T-helper 1 cell treated with Interleukin-12 subunit alpha and Interleukin-12 subunit beta and Interleukin-4 antibody, amounts not matched to agents 30 μg/mL and 1 μg/mL, for 36 hours (primary cell): ENCODE measurements at regions not wholly inside any gene's neighbourhood (a gene's known extent, or its start where the extent isn't known, plus 50 kb on each side); places are given as distances from the start of the nearest gene placed in this dataset.

Experiments
- H3K27ac Mint-ChIP-seq: one replicate; pipeline ENCODE4 v1.8.0; 2021; ENCODE audit warnings: mild to moderate bottlenecking, mixed read lengths
- H3K27me3 Mint-ChIP-seq: one replicate; pipeline ENCODE4 v1.8.0; 2021; ENCODE audit warnings: low read depth, mixed read lengths
- H3K36me3 Mint-ChIP-seq: one replicate; pipeline ENCODE4 v1.8.0; 2021; ENCODE audit warnings: low read depth, mixed read lengths
- H3K4me1 Mint-ChIP-seq: one replicate; pipeline ENCODE4 v1.8.0; 2021; ENCODE audit warnings: low read depth, mixed read lengths
- H3K4me3 Mint-ChIP-seq: one replicate; pipeline ENCODE4 v1.8.0; 2021; ENCODE audit warnings: mild to moderate bottlenecking, moderate library complexity, mixed read lengths
- H3K9me3 Mint-ChIP-seq: one replicate; pipeline ENCODE4 v1.8.0; 2021; ENCODE audit warnings: mixed read lengths

DNA sequence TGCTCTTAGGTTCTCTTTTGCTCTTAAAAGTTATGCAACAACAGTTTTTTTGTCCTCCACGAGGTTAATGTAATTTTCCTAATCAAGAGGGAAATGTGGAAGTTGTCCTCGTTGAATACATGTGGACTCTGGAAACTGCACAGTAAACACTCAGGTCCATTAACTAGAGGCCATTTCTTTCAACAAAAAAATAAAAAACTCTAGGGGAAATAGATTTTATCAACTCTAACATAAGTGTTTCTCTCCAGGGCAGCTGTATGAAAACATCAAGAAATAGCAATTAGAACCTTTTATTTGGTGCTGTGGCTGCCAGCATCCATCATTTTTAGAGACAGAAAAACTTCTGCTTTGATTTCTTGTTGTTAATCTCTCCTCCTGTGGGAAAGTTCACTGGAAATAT is 288.6 kb downstream of the ICE1 start:
- H3K27ac Mint-ChIP-seq = no peak overlapping the region

DNA sequence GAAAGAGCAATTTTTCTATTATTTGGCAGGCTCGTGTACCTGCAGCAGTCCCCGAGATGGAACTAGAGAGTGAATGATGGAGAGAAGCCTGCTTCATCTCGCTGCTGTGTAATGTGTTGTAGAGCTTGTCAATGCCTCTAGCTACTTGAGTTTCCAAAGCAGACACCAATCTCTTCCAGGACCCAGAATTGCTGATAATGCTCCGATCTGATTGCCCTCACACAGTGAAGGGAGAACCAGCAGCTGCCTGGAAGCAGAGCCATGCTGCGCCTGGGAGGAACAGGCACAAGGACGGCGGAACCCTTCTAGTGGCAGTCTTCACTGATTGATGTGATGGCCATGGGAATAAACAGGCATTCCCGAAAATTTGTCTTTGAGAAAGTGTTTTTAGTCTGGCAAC is 288.0 kb downstream of the ICE1 start:
- Mint-ChIP-seq H3K27ac (no peak overlapping the region), H3K4me3 (no peak overlapping the region), H3K36me3 (no peaks in the 10 kb centered on the region), H3K4me1 (no peaks in the 10 kb centered on the region), H3K27me3 (peaks cover 5% of the 10 kb centered on the region), H3K9me3 (no peaks in the 10 kb centered on the region)

More for the DNA sequence above, 288.6 kb downstream of the ICE1 start:
- no peaks in the 10 kb centered on the region for H3K9me3 Mint-ChIP-seq
- no peaks in the 10 kb centered on the region for H3K4me1 Mint-ChIP-seq
- no peak overlapping the region for H3K4me3 Mint-ChIP-seq
- H3K36me3 Mint-ChIP-seq = no peaks in the 10 kb centered on the region
- peaks cover 5% of the 10 kb centered on the region for H3K27me3 Mint-ChIP-seq

- H3K4me3 Mint-ChIP-seq = no peak overlapping the region
- H3K27ac Mint-ChIP-seq = no peak overlapping the region
- H3K36me3 Mint-ChIP-seq = no peaks in the 10 kb centered on the region
- no peaks in the 10 kb centered on the region for H3K4me1 Mint-ChIP-seq
- H3K27me3 Mint-ChIP-seq = peaks cover 8% of the 10 kb centered on the region
- no peaks in the 10 kb centered on the region for H3K9me3 Mint-ChIP-seq
These were observed 286.0 kb downstream of the ICE1 start for GRCh38 chr5:5708367-5708919.

DNA sequence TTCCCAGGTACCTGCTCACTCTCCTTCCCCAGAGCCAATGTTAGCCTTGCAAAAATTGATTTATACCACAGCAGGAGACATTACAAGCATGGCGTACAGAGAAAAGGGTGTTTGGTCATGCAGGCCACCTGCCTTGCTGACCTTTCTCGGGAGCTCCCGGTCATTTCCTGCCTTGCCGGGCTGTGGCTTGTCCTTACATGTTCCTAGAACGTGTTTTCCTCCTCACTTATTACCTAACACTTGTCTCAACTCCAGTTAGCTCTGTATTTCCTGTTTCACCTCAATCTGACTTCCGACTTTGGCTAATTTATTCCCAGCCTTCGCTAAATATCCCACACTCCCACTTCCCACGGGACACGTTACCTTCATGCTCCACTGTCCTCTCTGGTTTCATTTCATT is 282.5 kb downstream of the ICE1 start:
- peaks cover 3% of the 10 kb centered on the region for H3K27me3 Mint-ChIP-seq
- no peak overlapping the region for H3K4me3 Mint-ChIP-seq
- H3K9me3 Mint-ChIP-seq = no peaks in the 10 kb centered on the region
- H3K36me3 Mint-ChIP-seq = no peaks in the 10 kb centered on the region
- no peaks in the 10 kb centered on the region for H3K4me1 Mint-ChIP-seq
- no peak overlapping the region for H3K27ac Mint-ChIP-seq

- Mint-ChIP-seq H3K4me1 (no peaks in the 10 kb centered on the region), H3K27me3 (peaks cover 3% of the 10 kb centered on the region), H3K4me3 (no peak overlapping the region), H3K9me3 (no peaks in the 10 kb centered on the region), H3K36me3 (no peaks in the 10 kb centered on the region), H3K27ac (no peak overlapping the region)
These were observed 281.9 kb downstream of the ICE1 start for GRCh38 chr5:5704352-5704751.

GRCh38 chr5:5702934-5703333 is 280.5 kb downstream of the ICE1 start:
- H3K27me3 Mint-ChIP-seq = peaks cover 3% of the 10 kb centered on the region
- no peak overlapping the region for H3K27ac Mint-ChIP-seq
- no peaks in the 10 kb centered on the region for H3K9me3 Mint-ChIP-seq
- H3K4me1 Mint-ChIP-seq = no peaks in the 10 kb centered on the region
- H3K36me3 Mint-ChIP-seq = no peaks in the 10 kb centered on the region
- H3K4me3 Mint-ChIP-seq = no peak overlapping the region

GRCh38 chr5:5700549-5700948 is 278.1 kb downstream of the ICE1 start:
- Mint-ChIP-seq H3K4me3 (no peak overlapping the region), H3K27me3 (peaks cover 3% of the 10 kb centered on the region), H3K36me3 (no peaks in the 10 kb centered on the region), H3K4me1 (no peaks in the 10 kb centered on the region), H3K27ac (no peak overlapping the region), H3K9me3 (no peaks in the 10 kb centered on the region)

- H3K9me3 Mint-ChIP-seq = no peaks in the 10 kb centered on the region
- H3K27ac Mint-ChIP-seq = no peak overlapping the region
- no peaks in the 10 kb centered on the region for H3K27me3 Mint-ChIP-seq
- no peaks in the 10 kb centered on the region for H3K36me3 Mint-ChIP-seq
- H3K4me3 Mint-ChIP-seq = no peak overlapping the region
- H3K4me1 Mint-ChIP-seq = no peaks in the 10 kb centered on the region
These were observed 276.6 kb downstream of the ICE1 start for GRCh38 chr5:5699062-5699461.

DNA sequence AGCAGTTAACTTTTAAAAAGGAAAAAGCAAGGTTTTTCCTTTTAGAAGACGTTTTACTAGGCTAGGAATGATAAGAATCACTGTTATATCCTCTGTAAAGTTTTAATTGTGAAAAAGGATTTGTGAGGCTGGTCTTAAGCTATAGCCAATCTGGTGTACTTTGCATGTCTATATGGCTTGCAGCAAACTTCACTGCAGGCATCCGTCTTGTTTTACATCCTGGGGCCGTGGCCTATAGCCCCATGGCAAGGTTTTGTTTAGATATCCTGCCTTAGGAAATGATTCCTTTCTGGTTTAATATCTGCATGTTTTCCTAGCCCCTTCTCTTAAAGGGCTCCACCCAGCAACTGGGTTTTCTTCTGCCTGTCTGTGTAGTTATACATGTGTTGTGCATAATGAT is 272.8 kb downstream of the ICE1 start:
- H3K36me3 Mint-ChIP-seq = no peaks in the 10 kb centered on the region
- H3K4me3 Mint-ChIP-seq = no peak overlapping the region
- no peaks in the 10 kb centered on the region for H3K27me3 Mint-ChIP-seq
- H3K9me3 Mint-ChIP-seq = no peaks in the 10 kb centered on the region
- no peaks in the 10 kb centered on the region for H3K4me1 Mint-ChIP-seq
- H3K27ac Mint-ChIP-seq = no peak overlapping the region

DNA sequence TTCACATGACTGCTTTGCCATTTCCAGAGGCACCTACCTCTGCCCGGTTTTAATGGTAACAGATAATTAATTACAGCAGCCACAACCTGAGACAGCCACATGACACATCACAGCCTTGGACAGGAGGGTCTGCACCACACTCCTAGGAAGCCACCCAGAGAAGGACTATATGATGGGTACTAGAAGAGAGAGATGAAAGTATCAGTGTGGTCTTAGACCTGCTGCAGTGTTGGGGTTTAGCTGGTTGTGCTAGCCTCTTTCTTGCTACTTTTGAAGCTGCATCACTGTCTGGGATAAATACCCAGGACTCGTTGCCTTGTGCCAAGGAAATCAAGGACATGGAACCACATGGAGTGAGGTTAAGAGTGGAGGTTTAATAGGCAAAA is 266.4 kb downstream of the ICE1 start:
- Mint-ChIP-seq H3K4me1 (no peaks in the 10 kb centered on the region), H3K27me3 (no peaks in the 10 kb centered on the region), H3K36me3 (no peaks in the 10 kb centered on the region), H3K4me3 (no peak overlapping the region), H3K27ac (no peak overlapping the region), H3K9me3 (peaks cover 1% of the 10 kb centered on the region)

- Mint-ChIP-seq H3K9me3 (peaks cover 6% of the 10 kb centered on the region), H3K4me1 (no peaks in the 10 kb centered on the region), H3K27ac (no peak overlapping the region), H3K27me3 (no peaks in the 10 kb centered on the region), H3K36me3 (no peaks in the 10 kb centered on the region), H3K4me3 (no peak overlapping the region)
These were observed 265.9 kb downstream of the ICE1 start for GRCh38 chr5:5688194-5688924.

DNA sequence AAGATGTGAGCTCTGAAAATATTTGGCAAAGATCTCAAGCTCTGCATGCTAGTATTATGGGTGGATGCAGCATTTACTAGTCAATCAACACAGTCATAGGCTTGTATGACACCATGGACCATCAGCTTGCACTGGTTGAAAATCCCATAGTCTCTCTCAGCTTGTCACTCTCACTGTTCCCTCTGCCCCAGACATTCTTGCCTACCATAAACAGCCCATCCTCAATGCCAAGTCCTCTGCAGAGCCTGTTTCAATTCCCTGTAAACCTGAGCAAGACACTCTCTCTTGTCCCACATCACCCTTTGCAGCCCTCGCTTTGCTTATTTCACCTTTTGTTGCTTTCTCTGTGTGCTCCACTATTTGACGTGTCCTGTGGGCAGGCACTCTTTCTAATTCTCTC is 264.6 kb downstream of the ICE1 start:
- H3K27ac Mint-ChIP-seq = no peak overlapping the region
- H3K4me1 Mint-ChIP-seq = no peaks in the 10 kb centered on the region
- no peak overlapping the region for H3K4me3 Mint-ChIP-seq
- no peaks in the 10 kb centered on the region for H3K36me3 Mint-ChIP-seq
- H3K27me3 Mint-ChIP-seq = no peaks in the 10 kb centered on the region
- H3K9me3 Mint-ChIP-seq = peaks cover 6% of the 10 kb centered on the region

- no peak overlapping the region for H3K27ac Mint-ChIP-seq
- H3K9me3 Mint-ChIP-seq = peaks cover 6% of the 10 kb centered on the region
- no peaks in the 10 kb centered on the region for H3K4me1 Mint-ChIP-seq
- H3K27me3 Mint-ChIP-seq = no peaks in the 10 kb centered on the region
- no peak overlapping the region for H3K4me3 Mint-ChIP-seq
- H3K36me3 Mint-ChIP-seq = no peaks in the 10 kb centered on the region
These were observed 263.9 kb downstream of the ICE1 start for GRCh38 chr5:5686356-5686755.

DNA sequence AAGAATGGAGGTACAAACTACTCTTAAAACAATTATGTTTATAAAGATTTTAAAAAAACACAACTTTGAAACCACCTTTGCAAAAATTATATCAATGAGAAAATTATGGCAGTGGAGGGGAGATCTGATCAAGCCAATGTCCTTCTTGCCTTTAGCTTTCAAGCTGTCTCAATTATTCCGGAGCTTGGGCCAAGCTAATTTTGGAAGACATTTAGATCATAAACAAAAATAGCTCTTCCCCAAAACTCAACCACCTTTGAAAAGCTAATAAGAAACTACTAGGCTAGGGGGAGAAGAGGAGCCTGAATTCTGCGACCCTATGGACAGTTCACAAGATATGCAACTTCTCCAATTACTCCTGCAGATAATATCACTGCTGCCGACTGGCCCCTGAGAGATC is 263.3 kb downstream of the ICE1 start:
- Mint-ChIP-seq H3K4me3 (no peak overlapping the region), H3K36me3 (no peaks in the 10 kb centered on the region), H3K9me3 (peaks cover 6% of the 10 kb centered on the region), H3K27ac (no peak overlapping the region), H3K4me1 (no peaks in the 10 kb centered on the region), H3K27me3 (no peaks in the 10 kb centered on the region)

- Mint-ChIP-seq H3K9me3 (peaks cover 6% of the 10 kb centered on the region), H3K27me3 (no peaks in the 10 kb centered on the region), H3K4me1 (no peaks in the 10 kb centered on the region), H3K36me3 (no peaks in the 10 kb centered on the region), H3K27ac (no peak overlapping the region), H3K4me3 (no peak overlapping the region)
These were observed 260.7 kb downstream of the ICE1 start for GRCh38 chr5:5683174-5683573.
